ENCODE measurements at regions not wholly inside any gene's neighbourhood (a gene's known extent, or its start where the extent isn't known, plus 50 kb on each side); places are given as distances from the start of the nearest gene placed in this dataset.

GRCh38 chrX:43375136-43375535, 281.0 kb upstream of the MAOA start:
- 88% methylated on average over 2 of the region's 3 CpGs for WGBS (ENCODE audit: insufficient coverage)

GRCh38 chrX:43380704-43381103, 275.4 kb upstream of the MAOA start:
- intact Hi-C loops (cut with micrococcal nuclease), result no loop called here
- Histone ChIP-seq H3K4me3 (ENCODE audit: control extremely low read depth in 1 of 5, extremely low read depth in 1 of 5, insufficient read depth in 1 of 5, low read depth in 2 of 5, low read length in 4 of 5) (no peak overlapping the region), H3K9me3 (ENCODE audit: control extremely low read depth in 1 of 3, control insufficient read depth in 2 of 3, insufficient read depth in 1 of 3, low read length in 2 of 3) (peaks cover 0 to 7% (median 0%) of the 10 kb centered on the region in 3 donors), H3K4me1 (ENCODE audit: control insufficient read depth in 2 of 2, insufficient read depth in 2 of 2, low read length in 2 of 2) (no peaks in the 10 kb centered on the region), H2AFZ (ENCODE audit: insufficient read depth, low read depth, low read length, poor library complexity, severe bottlenecking) (no peak overlapping the region), H3K4me2 (replicated peaks; ENCODE audit: low read depth, low read length, poor library complexity, severe bottlenecking) (no peak overlapping the region), H3K9ac (ENCODE audit: low read length) (no peak overlapping the region), H3K36me3 (replicated peaks in 1 of 2; ENCODE audit: control extremely low read depth in 1 of 2, control insufficient read depth in 1 of 2, extremely low read depth in 1 of 2, insufficient read depth in 2 of 2, low read length in 1 of 2) (no peaks in the 10 kb centered on the region), H3K27me3 (replicated peaks in 1 of 4; ENCODE audit: control extremely low read depth in 1 of 4, control insufficient read depth in 3 of 4, insufficient read depth in 4 of 4, low read length in 3 of 4) (no peaks in the 10 kb centered on the region), H4K20me1 (ENCODE audit: control insufficient read depth, insufficient read depth, low read length, poor library complexity, severe bottlenecking) (no peaks in the 10 kb centered on the region), H3K27ac (ENCODE audit: low read length in 2 of 2) (no peak overlapping the region), H3K79me2 (ENCODE audit: control insufficient read depth, insufficient read depth, low read length) (no peaks in the 10 kb centered on the region)
- Mint-ChIP-seq H3K4me1 (no peaks in the 10 kb centered on the region), H3K27me3 (no peaks in the 10 kb centered on the region), H3K9me3 (ENCODE audit: insufficient read depth) (peaks cover 3% of the 10 kb centered on the region), H3K27ac (no peak overlapping the region), H3K4me3 (no peak overlapping the region)
- DNase-seq (no peak), ATAC-seq (ENCODE audit: low read depth) (no peak)
- ChIA-PET POLR2A (no interaction called here), CTCF (no interaction called here)
- 89% methylated on average over 3 of the region's 6 CpGs for WGBS (ENCODE audit: insufficient coverage)
- TF ChIP-seq EZH2 (IDR thresholded peaks at IDR 0.05; ENCODE audit: borderline replicate concordance, insufficient read depth, low read depth, low read length, poor library complexity, severe bottlenecking), result no peak
- no peak for TF ChIP-seq CTCF (IDR thresholded peaks at IDR 0.05)

More at GRCh38 chrX:43375136-43375535, 281.0 kb upstream of the MAOA start:
- TF ChIP-seq EZH2 (IDR thresholded peaks at IDR 0.05; ENCODE audit: borderline replicate concordance, insufficient read depth, low read depth, low read length, poor library complexity, severe bottlenecking) (no peak), CTCF (IDR thresholded peaks at IDR 0.05) (no peak)
- Histone ChIP-seq H3K79me2 (ENCODE audit: control insufficient read depth, insufficient read depth, low read length) (no peaks in the 10 kb centered on the region), H3K9me3 (ENCODE audit: control extremely low read depth in 1 of 3, control insufficient read depth in 2 of 3, insufficient read depth in 1 of 3, low read length in 2 of 3) (peaks cover 0 to 3% (median 0%) of the 10 kb centered on the region in 3 donors), H3K4me1 (ENCODE audit: control insufficient read depth in 2 of 2, insufficient read depth in 2 of 2, low read length in 2 of 2) (no peaks in the 10 kb centered on the region), H2AFZ (ENCODE audit: insufficient read depth, low read depth, low read length, poor library complexity, severe bottlenecking) (no peak overlapping the region), H3K9ac (ENCODE audit: low read length) (no peak overlapping the region), H3K27ac (ENCODE audit: low read length in 2 of 2) (no peak overlapping the region), H3K4me2 (replicated peaks; ENCODE audit: low read depth, low read length, poor library complexity, severe bottlenecking) (no peak overlapping the region), H3K4me3 (ENCODE audit: control extremely low read depth in 1 of 5, extremely low read depth in 1 of 5, insufficient read depth in 1 of 5, low read depth in 2 of 5, low read length in 4 of 5) (no peak overlapping the region), H3K27me3 (replicated peaks in 1 of 4; ENCODE audit: control extremely low read depth in 1 of 4, control insufficient read depth in 3 of 4, insufficient read depth in 4 of 4, low read length in 3 of 4) (no peaks in the 10 kb centered on the region), H4K20me1 (ENCODE audit: control insufficient read depth, insufficient read depth, low read length, poor library complexity, severe bottlenecking) (no peaks in the 10 kb centered on the region), H3K36me3 (replicated peaks in 1 of 2; ENCODE audit: control extremely low read depth in 1 of 2, control insufficient read depth in 1 of 2, extremely low read depth in 1 of 2, insufficient read depth in 2 of 2, low read length in 1 of 2) (no peaks in the 10 kb centered on the region)
- Mint-ChIP-seq H3K4me1 (no peaks in the 10 kb centered on the region), H3K9me3 (ENCODE audit: insufficient read depth) (peaks cover 2% of the 10 kb centered on the region), H3K27ac (no peak overlapping the region), H3K27me3 (no peaks in the 10 kb centered on the region), H3K4me3 (no peak overlapping the region)
- no peak for DNase-seq
- no peak for ATAC-seq (ENCODE audit: low read depth)
- ChIA-PET CTCF (interaction anchor here (0.7 kb wide), 1 partner anchor 314 kb away, joined by 3 read pairs; no protein-coding TSS in a partner anchor), POLR2A (no interaction called here)
- intact Hi-C loops (cut with micrococcal nuclease), result no loop called here

Data from B cell (primary cell).